Right atrium auricular region (tissue), 2 donors: ENCODE measurements at regions not wholly inside any gene's neighbourhood (a gene's known extent, or its start where the extent isn't known, plus 50 kb on each side); places are given as distances from the start of the nearest gene placed in this dataset.

ENCODE experiments used
- DNase-seq: peaks from one replicate; pipeline ENCODE4 v3.0.0-alpha.2; 2019; ENCODE audit warnings: low spot score
- H3K27ac ChIP-seq, 2 donors: fragments of 200-600 bp; sonication (generic); 1 replicate in 1 of 2; 2 replicates in 1 of 2; pipeline ENCODE4 v1.5.1; 2016 to 2019
- H3K27me3 ChIP-seq, 2 donors: fragments of 200-600 bp; sonication (generic); one replicate each; pipeline versions ENCODE4 v1.5.1 to v1.6.0; 2017 to 2019
- H3K36me3 ChIP-seq: fragments of 200-600 bp; sonication (generic); one replicate; pipeline ENCODE4 v1.5.1; 2016
- H3K4me1 ChIP-seq, 2 donors: fragments of 200-600 bp; sonication (generic); one replicate each; pipeline versions ENCODE4 v1.5.1 to v1.6.0; 2017 to 2019
- H3K4me3 ChIP-seq, 2 donors: fragments of 200-600 bp; sonication (generic); 1 replicate in 1 of 2; 2 replicates in 1 of 2; pipeline ENCODE4 v1.5.1; 2017 to 2019; ENCODE audit warnings: mild to moderate bottlenecking in 1 of 2, moderate library complexity in 1 of 2
- H3K9me3 ChIP-seq, 2 donors: fragments of 200-600 bp; sonication (generic); one replicate each; pipeline ENCODE4 v1.5.1; 2019
- TF ChIP-seq, protein P1 (sequence below), 2 donors: fragments of 200-600 bp; sonication (generic); IDR thresholded peaks; one replicate each; pipeline ENCODE4 v1.5.1; 2019; ENCODE audit warnings: antibody characterized with exemption in 2 of 2

DNA sequence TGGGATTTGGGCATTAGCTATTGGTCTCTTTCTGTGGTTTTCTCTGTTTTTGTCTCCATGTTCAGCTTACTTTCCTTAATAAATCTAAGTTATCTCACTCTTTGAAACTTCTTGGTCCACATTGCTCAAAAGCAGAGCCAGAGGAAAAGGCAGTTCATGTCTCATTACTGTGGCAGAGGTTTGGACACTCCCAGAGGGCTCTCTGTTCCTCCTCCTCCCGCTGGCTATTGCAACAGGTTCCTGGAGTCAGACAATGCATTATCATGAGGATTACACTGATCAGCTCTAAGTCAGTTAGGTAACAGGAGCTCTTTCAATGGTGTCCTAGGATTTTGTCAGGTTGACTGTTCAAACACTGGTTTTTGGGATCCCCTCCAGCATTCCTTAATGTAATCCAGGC, 298.8 kb downstream of the NDFIP2 start:
- Histone ChIP-seq H3K4me3 (peak overlapping the region in 1 of 2 donors; percentile 3), H3K9me3 (no peaks in the 10 kb centered on the region), H3K36me3 (no peaks in the 10 kb centered on the region), H3K27me3 (no peaks in the 10 kb centered on the region), H3K27ac (peak overlapping the region in 1 of 2 donors; percentile 30), H3K4me1 (peaks cover 0 to 26% of the 10 kb centered on the region in 2 donors)
- DNase-seq = peak; percentile 66
- TF ChIP-seq, protein P1, sequence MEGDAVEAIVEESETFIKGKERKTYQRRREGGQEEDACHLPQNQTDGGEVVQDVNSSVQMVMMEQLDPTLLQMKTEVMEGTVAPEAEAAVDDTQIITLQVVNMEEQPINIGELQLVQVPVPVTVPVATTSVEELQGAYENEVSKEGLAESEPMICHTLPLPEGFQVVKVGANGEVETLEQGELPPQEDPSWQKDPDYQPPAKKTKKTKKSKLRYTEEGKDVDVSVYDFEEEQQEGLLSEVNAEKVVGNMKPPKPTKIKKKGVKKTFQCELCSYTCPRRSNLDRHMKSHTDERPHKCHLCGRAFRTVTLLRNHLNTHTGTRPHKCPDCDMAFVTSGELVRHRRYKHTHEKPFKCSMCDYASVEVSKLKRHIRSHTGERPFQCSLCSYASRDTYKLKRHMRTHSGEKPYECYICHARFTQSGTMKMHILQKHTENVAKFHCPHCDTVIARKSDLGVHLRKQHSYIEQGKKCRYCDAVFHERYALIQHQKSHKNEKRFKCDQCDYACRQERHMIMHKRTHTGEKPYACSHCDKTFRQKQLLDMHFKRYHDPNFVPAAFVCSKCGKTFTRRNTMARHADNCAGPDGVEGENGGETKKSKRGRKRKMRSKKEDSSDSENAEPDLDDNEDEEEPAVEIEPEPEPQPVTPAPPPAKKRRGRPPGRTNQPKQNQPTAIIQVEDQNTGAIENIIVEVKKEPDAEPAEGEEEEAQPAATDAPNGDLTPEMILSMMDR (IDR thresholded peaks at IDR 0.05) = no peak

DNA sequence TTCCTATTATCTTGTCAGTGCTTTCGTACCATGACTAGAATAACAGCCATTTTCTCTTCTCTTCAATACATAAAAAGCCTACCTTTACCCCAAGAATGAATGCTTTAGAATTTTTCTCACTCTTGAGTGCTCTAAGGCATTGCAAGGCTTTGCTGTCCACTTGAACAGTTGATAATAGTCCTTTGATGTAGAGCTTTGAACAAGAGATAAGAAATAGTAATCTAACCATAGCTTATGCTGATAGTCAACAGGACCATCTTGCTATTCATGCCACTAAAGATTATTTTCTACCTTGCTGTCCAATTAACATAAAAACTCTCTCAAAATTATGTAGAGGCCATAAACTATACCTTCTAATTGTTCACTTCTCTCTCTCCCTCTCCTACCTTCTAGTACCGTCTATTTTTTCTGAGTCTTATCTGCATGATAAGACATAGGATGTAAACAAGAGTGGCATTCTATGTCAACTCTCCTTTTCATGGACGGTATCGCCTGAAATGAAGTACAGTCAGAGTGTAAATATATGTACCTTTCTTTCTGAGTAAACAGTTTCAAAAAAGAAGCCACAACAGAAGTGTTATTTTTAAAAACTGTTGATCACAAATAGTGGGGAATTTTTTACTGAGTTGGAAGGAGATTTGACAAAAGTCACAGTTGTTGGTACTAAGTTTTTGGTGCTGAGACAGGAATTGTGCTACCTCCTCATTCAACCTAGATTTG, 297.9 kb downstream of the NDFIP2 start:
- no peak overlapping the region for H3K4me3 ChIP-seq
- no peaks in the 10 kb centered on the region for H3K36me3 ChIP-seq
- H3K4me1 ChIP-seq = peaks cover 0 to 26% of the 10 kb centered on the region in 2 donors
- no peaks in the 10 kb centered on the region for H3K9me3 ChIP-seq
- H3K27ac ChIP-seq = no peak overlapping the region
- no peak for DNase-seq
- TF ChIP-seq, protein P1 (IDR thresholded peaks at IDR 0.05) = no peak
- no peaks in the 10 kb centered on the region for H3K27me3 ChIP-seq

DNA sequence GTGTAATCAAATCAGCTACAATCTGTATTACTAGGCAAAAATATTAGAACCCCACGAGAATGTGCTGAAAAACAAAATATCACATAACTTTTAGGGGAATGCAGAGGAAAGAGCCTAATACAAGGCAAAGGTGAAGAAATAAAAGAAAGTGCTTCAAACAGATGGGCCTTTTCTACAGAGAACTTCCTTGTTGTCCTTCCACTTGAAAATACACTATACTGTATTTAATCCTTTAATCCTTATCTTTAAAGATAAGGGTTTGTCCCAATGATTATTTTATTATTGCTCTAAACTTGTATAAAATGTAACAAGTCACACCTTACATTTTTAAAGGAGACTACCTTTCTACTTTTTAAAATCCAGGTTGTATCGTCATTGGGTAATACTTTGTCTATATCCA, 296.5 kb downstream of the NDFIP2 start:
- no peak overlapping the region for H3K4me3 ChIP-seq
- TF ChIP-seq, protein P1 (IDR thresholded peaks at IDR 0.05) = no peak
- no peak overlapping the region for H3K27ac ChIP-seq
- no peak for DNase-seq
- H3K36me3 ChIP-seq = no peaks in the 10 kb centered on the region
- H3K27me3 ChIP-seq = no peaks in the 10 kb centered on the region
- no peaks in the 10 kb centered on the region for H3K9me3 ChIP-seq
- peaks cover 0 to 21% of the 10 kb centered on the region in 2 donors for H3K4me1 ChIP-seq

DNA sequence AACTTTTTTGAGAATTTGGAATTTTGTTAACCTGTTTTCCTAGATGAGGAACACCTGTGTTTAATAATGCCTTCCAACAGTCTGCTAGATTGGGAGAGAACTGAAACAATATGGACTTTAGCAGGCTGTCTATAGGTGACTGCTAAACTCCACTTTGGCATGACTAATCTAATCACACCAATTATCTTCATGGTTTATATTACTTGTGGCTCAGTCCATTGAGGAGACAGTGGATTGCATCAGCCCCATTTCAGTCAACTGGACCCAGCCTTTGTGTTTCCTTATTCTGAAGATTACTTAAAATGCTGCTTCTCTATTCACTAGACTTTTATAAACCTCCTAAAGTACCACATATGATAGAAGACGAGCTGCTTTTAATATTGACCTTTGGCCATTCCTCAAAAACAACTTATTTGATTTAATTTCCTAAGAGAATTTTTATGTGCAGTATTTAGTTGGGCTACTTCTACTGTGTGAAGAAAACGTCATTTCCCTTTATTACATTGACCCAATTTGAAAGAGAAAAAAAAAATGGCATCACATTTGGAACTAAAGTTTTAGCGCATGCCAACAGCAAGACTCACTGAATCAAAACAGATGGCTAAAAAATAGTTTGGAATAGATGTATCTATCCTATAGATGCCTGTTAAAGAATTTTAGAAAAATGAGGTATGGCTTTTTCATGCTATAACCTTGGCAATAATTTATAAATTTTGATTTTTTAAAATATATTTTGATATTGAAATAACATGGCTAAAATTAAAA, 295.8 kb downstream of the NDFIP2 start:
- Histone ChIP-seq H3K36me3 (no peaks in the 10 kb centered on the region), H3K4me3 (no peak overlapping the region), H3K27ac (no peak overlapping the region), H3K27me3 (no peaks in the 10 kb centered on the region), H3K9me3 (peaks cover 0 to 6% of the 10 kb centered on the region in 2 donors), H3K4me1 (peaks cover 0 to 14% of the 10 kb centered on the region in 2 donors)
- DNase-seq = no peak
- TF ChIP-seq, protein P1 (IDR thresholded peaks at IDR 0.05) = no peak

DNA sequence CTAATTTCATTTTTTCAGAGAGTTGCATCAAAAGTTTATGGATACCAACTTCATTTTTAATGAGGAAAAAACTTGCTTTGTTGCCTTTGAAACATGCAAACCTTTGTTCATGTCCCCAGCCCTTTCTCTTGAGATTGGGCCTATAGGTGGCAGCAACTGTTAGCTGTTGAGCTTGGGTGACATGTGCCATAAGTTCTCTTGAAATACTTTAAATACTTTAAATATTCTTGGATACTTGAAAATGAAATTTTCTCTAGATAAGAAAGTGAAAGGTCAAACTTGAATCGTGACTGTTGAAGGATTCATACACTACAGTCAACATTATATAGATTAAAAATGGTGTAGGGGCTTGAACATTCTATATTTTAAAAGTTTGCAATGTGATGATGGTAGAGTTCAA, 294.9 kb downstream of the NDFIP2 start:
- TF ChIP-seq, protein P1 (IDR thresholded peaks at IDR 0.05) = peak in 1 of 2 donors; percentile 73
- Histone ChIP-seq H3K36me3 (no peaks in the 10 kb centered on the region), H3K4me1 (peaks cover 0 to 14% of the 10 kb centered on the region in 2 donors), H3K9me3 (peaks cover 0 to 13% of the 10 kb centered on the region in 2 donors), H3K4me3 (no peak overlapping the region), H3K27me3 (no peaks in the 10 kb centered on the region), H3K27ac (no peak overlapping the region)
- no peak for DNase-seq
